Kidney tubule cell (primary cell): ENCODE measurements at regions not wholly inside any gene's neighbourhood (a gene's known extent, or its start where the extent isn't known, plus 50 kb on each side); places are given as distances from the start of the nearest gene placed in this dataset.
A peak's percentile ranks its signal among the peaks of the same experiment; 100 is the strongest.
"Not testable (repeated sequence)": the region's sequence is repeated elsewhere in the genome, so short reads cannot be mapped to it uniquely, and the experiment has no call there.

Experiments
- DNase-seq: peaks from one replicate; pipeline ENCODE4 v3.0.0-alpha.2; 2018; ENCODE audit warnings: low spot score

- no peak for DNase-seq
Measured at GRCh38 chr1:209109001-209109785, 474.3 kb upstream of the CAMK1G start.

DNA sequence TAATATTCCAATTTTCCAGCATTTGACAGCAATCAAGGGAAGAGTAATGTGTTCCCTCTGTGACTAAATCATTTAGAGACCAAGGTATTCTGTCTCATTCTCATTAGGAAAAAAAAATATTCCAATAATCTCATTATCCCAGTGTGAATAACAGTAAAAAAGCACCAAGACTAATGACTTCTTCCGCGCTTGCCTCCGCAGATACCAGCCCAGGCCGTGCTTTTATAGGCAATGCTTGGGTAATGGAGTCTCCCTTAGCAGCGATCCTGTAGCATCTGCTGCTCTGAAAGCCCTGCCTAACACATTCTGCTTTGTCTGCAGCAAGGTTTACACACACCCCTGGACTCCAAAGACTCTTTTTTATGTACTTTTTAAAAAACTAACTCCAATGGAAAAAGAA lies 470.0 kb upstream of the CAMK1G start:
- DNase-seq: no peak

- no peak for DNase-seq
Measured at GRCh38 chr1:209116705-209117104, 466.8 kb upstream of the CAMK1G start.

DNA sequence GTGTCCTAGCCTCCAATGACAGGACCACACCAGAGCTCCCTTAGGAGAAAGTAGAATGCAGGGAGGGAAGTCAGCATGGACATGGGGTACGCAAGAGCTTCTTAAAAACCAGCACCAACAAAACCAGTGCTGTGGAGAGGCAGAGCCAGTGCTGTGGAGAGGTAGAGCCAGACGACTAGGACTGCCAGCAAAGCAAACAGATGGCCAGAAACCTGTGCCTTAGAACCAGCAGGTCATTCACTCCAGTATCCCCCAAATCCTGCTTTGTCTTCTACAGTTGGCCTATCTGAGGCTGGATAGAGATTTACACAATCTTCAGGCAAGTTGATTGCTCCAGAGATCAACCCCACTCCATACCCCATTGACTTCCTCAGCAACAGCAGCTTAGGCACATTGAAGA lies 459.9 kb upstream of the CAMK1G start:
- DNase-seq: no peak

DNA sequence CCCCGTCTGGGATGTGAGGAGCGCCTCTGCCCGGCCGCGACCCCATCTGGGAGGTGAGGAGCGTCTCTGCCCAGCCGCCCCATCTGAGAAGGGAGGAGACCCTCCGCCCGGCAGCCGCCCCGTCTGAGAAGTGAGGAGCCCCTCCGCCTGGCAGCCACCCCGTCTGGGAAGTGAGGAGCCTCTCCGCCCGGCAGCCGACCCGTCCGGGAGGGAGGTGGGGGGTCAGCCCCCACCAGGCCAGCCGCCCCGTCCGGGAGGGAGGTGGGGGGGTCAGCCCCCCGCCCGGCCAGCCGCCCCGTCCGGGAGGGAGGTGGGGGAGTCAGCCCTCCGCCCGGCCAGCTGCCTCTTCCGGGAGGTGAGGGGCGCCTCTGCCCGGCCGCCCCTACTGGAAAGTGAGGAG lies 454.4 kb upstream of the CAMK1G start:
- DNase-seq: not testable (repeated sequence)

- no peak for DNase-seq
Measured at GRCh38 chr1:209130886-209131285, 452.6 kb upstream of the CAMK1G start.

GRCh38 chr1:209132736-209133467 lies 450.6 kb upstream of the CAMK1G start:
- no peak for DNase-seq

GRCh38 chr1:209134001-209134400 lies 449.5 kb upstream of the CAMK1G start:
- no peak for DNase-seq

- DNase-seq: no peak
Measured at GRCh38 chr1:209143916-209144315, 439.6 kb upstream of the CAMK1G start.

DNA sequence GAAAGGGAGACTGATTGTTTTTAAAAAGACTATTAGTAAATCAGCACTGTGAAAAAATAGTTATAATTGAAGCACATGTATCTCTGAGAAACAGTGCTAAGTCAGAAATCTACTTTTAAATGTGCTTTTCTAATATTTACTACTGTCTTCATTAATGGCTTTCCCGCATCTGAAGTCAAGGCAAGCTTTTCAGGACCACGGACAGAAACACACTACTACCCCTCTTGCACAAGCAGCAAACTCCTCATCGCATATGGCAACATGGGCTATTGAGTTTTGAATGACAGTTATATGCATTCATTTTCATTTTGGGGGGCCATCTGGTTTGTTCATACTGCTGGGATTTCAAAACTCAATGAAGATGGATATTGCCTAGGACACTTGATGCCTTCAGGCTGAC lies 433.4 kb upstream of the CAMK1G start:
- peak; percentile 38 for DNase-seq

DNA sequence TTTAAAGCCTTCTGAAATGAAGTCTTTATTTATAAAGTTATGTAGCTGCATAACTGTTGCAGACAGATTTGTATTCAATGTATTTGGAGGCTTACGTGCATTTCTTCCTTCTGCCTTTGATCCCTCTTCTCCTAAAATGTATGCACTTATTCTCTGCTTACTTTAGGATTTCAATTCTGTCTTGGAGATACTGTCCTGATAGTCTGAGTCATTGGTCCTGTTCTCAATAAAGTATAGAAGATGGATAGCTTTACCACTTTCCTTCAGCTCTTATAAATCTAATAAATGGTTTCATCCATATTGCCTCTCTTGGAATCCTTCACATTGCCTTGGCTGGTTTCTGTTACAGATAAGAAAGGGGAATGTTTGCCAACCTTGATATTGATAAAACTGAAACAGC lies 430.1 kb upstream of the CAMK1G start:
- no peak for DNase-seq

DNA sequence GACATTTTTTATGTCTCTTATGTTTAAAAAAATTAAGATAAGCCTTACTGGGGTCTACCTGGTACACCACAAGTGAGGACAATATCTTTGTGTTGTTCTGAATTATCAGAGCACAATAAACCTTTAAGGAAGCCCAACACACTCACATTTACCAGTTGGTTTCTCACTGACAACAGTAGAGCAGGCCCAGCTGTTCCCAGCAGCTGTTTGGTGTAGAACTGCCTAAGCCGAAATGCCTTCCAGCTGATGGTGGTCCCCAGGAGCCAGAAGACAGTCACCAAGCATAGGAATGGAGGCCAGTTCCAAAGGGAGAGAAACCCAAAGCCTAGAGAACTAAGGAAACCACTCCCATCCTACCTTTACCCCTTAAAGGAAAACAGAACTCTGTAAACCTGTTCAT lies 428.6 kb upstream of the CAMK1G start:
- DNase-seq: no peak

- DNase-seq: peak; percentile 87
Measured at GRCh38 chr1:209155546-209155945, 428.0 kb upstream of the CAMK1G start.

DNA sequence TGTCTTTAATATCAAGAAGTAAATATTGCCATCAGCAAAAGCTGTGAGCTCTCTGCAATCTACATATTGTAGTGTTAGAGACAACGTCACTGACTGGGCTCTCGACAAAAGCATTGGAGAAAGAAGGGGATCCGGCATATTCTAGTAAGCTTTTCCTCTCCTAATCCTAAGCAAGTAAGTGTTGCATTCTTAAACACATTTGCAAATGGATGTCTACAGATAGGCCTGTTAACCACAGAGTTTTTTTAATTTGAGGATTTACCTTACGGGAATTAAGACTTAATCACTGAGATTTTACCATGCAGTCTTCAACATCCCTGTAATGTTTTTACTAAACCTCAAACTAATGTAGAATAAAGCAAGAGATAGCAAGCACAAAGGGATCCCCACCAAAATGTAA lies 426.5 kb upstream of the CAMK1G start:
- no peak for DNase-seq

DNA sequence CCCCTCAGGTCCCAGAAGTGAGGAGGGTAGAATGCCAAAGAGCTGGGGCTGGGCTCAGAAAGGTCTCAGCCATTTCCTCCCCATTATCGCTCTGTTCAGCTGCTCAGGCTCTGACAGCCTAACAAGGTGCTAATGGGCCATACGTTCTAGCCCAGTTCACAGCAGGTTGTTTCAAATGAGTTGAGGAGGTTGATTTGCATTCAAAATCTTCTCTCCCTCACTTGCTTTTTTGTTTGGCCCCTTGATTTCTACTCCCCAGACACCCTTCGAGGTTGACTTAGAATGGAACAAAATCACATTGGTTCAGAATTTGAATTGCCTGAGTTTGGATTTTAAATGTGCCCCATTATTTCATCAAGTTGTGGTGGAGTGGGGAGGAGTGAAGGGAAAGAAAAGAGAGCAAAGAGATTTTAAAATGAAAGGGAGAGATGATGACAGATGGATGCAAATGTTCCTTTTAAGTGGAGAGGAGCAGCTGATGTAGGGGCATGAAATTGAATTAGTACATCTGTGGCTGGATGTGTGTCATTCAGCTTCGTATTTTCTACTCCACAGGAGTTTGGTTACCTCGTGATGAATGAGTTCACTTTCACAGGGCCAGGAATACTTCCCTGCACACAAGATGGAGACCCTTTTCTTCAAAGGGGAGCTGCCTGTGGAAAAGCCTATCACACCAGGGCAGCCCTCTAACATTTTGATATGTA lies 425.8 kb upstream of the CAMK1G start:
- DNase-seq: no peak

- DNase-seq: no peak
Measured at GRCh38 chr1:209158851-209159250, 424.7 kb upstream of the CAMK1G start.

GRCh38 chr1:209160230-209160629 lies 423.3 kb upstream of the CAMK1G start:
- no peak for DNase-seq

DNA sequence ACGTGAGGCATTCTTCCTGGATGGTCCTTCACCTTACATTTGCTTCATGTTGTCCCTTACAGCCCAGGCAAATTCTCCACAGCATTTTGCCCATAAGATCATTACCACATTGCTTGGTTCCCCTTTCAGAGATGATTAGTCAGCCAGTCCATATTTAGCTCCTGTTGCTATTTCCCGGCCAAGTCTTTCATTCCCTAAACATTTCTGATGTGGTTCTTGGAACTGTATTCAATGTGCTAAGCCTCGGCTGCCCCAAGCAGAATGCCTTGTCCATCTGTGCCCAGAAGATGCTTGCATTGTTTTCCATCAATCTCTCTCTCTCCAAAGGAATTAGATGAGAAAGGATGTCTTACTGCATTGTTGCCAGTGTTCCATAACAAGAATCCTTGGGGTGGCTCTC lies 420.9 kb upstream of the CAMK1G start:
- no peak for DNase-seq

DNA sequence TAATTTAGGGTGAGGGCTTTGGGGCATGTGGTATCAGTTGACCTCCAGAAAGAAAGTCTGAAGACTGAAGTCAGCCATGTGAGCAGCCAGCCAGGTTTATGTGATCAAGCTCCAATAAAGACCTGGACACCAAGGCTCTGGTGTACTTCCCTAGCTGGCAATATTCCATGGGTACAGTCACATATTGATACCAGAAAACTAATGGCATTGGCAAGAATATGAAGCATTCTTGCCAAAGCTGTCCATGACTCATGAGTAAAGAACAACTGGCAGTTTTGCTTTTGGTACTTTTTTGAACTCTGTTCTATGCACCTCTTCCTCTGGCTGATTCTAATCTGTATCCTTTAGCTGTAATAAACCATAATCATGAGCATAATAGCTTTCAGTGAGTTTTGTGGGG lies 415.3 kb upstream of the CAMK1G start:
- DNase-seq: peak; percentile 72

DNA sequence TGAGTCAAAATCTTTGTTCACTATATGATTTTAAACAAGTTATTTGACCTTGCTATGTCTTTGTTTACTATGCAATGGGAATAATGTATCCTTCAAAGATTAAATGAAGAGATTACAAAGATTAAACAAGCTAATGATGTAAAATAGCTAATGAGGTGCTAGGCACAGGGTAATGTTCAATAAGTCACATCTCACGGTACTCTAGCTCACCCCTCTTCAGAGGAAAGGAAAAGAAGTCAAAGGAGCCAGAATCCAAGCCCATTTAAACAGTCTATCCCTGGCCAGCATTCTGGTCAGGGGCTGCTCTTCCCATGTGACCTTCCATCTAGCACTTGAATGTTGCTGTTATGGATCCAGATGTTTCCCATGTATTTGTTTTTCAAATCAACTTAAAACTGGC lies 412.4 kb upstream of the CAMK1G start:
- DNase-seq: no peak

GRCh38 chr1:209172286-209172685 lies 411.2 kb upstream of the CAMK1G start:
- no peak for DNase-seq

- DNase-seq: not testable (repeated sequence)
Measured at GRCh38 chr1:209172792-209173542, 410.5 kb upstream of the CAMK1G start.
